GM12892 (cell line): ENCODE measurements at regions not wholly inside any gene's neighbourhood (a gene's known extent, or its start where the extent isn't known, plus 50 kb on each side); places are given as distances from the start of the nearest gene placed in this dataset.
"Not testable (repeated sequence)": the region's sequence is repeated elsewhere in the genome, so short reads cannot be mapped to it uniquely, and the experiment has no call there.

Experiments used
- DNase-seq: peaks from one replicate; pipeline ENCODE4 v3.0.0; 2011; ENCODE audit not compliant: insufficient read length
- FAIRE-seq: peaks from 2 replicates; lab custom pipeline; 2011; peaks lifted over from hg19 to GRCh38; lab: Jason Lieb, UNC
- POLR2A ChIP-seq: IDR thresholded peaks from 2 replicates; pipeline ENCODE4 v1.6.1; 2011; ENCODE audit warnings: low read depth, low read length, control low read depth
- POLR2AphosphoS5 ChIP-seq: IDR thresholded peaks from 2 replicates; pipeline ENCODE4 v1.6.1; 2011; ENCODE audit warnings: low read depth, low read length, control low read depth
- TAF1 ChIP-seq: IDR thresholded peaks from 2 replicates; pipeline ENCODE4 v1.6.1; 2011; ENCODE audit warnings: low read depth, mild to moderate bottlenecking, control low read depth, low read length, borderline replicate concordance

GRCh38 chrX:44785652-44786051 is 58.2 kb upstream of the DUSP21 start:
- DNase-seq (no peak), FAIRE-seq (no peak)

GRCh38 chrX:44784241-44784640 is 59.6 kb upstream of the DUSP21 start:
- TF ChIP-seq POLR2AphosphoS5: no peak
- no peak for TF ChIP-seq POLR2A
- TF ChIP-seq TAF1: no peak
- DNase-seq (no peak), FAIRE-seq (no peak)

More at GRCh38 chrX:44785652-44786051, 58.2 kb upstream of the DUSP21 start:
- TF ChIP-seq TAF1 (no peak), POLR2A (no peak), POLR2AphosphoS5 (no peak)

- TF ChIP-seq POLR2A (no peak), TAF1 (no peak), POLR2AphosphoS5 (no peak)
- DNase-seq (no peak), FAIRE-seq (no peak)
Measured at GRCh38 chrX:44778254-44778653, 65.6 kb upstream of the DUSP21 start.

GRCh38 chrX:44775726-44776125 is 68.1 kb upstream of the DUSP21 start:
- FAIRE-seq: no peak
- no peak for TF ChIP-seq TAF1
- DNase-seq: no peak

- FAIRE-seq, DNase-seq: not testable (repeated sequence)
Measured at GRCh38 chrX:44774066-44774465, 69.8 kb upstream of the DUSP21 start.

GRCh38 chrX:44770121-44770520 is 73.7 kb upstream of the DUSP21 start:
- DNase-seq: no peak
- TF ChIP-seq TAF1 (no peak), POLR2A (no peak), POLR2AphosphoS5 (no peak)
- no peak for FAIRE-seq

- FAIRE-seq: no peak
- TF ChIP-seq TAF1 (no peak), POLR2AphosphoS5 (no peak), POLR2A (no peak)
Measured at GRCh38 chrX:44767308-44767707, 76.5 kb upstream of the DUSP21 start.

GRCh38 chrX:44765556-44765955 is 78.3 kb upstream of the DUSP21 start:
- FAIRE-seq (no peak), DNase-seq (no peak)
- TF ChIP-seq POLR2AphosphoS5: no peak
- no peak for TF ChIP-seq TAF1
- no peak for TF ChIP-seq POLR2A

More at GRCh38 chrX:44767308-44767707, 76.5 kb upstream of the DUSP21 start:
- DNase-seq: no peak

GRCh38 chrX:44747969-44748368 is 95.9 kb upstream of the DUSP21 start:
- TF ChIP-seq POLR2A (no peak), TAF1 (no peak), POLR2AphosphoS5 (no peak)
- DNase-seq: no peak
- no peak for FAIRE-seq

GRCh38 chrX:44747317-44747716 is 96.5 kb upstream of the DUSP21 start:
- DNase-seq (no peak), FAIRE-seq (peak; percentile 21)
- TF ChIP-seq TAF1 (no peak), POLR2AphosphoS5 (no peak), POLR2A (no peak)

GRCh38 chrX:44744799-44745198 is 99.0 kb upstream of the DUSP21 start:
- TF ChIP-seq POLR2AphosphoS5: no peak
- TF ChIP-seq TAF1: no peak
- TF ChIP-seq POLR2A: no peak
- FAIRE-seq: no peak

GRCh38 chrX:44742480-44743155 is 101.2 kb upstream of the DUSP21 start:
- TF ChIP-seq POLR2AphosphoS5 (no peak), TAF1 (no peak)
- DNase-seq (no peak), FAIRE-seq (no peak)

More at GRCh38 chrX:44744799-44745198, 99.0 kb upstream of the DUSP21 start:
- no peak for DNase-seq

GRCh38 chrX:44741859-44742258 is 102.0 kb upstream of the DUSP21 start:
- not testable (repeated sequence) for FAIRE-seq, DNase-seq

- DNase-seq, FAIRE-seq: not testable (repeated sequence)
Measured at GRCh38 chrX:44741458-44741857, 102.4 kb upstream of the DUSP21 start.
